ENCODE measurements at regions not wholly inside any gene's neighbourhood (a gene's known extent, or its start where the extent isn't known, plus 50 kb on each side); places are given as distances from the start of the nearest gene placed in this dataset.

GRCh38 chr18:24817587-24818371 lies 357.3 kb downstream of the HRH4 start:
- TF ChIP-seq EZH2 (IDR thresholded peaks at IDR 0.05) (no peak), POLR2AphosphoS5 (IDR thresholded peaks at IDR 0.05; ENCODE audit: borderline replicate concordance, low read depth, low read length) (no peak)
